ENCODE measurements at regions not wholly inside any gene's neighbourhood (a gene's known extent, or its start where the extent isn't known, plus 50 kb on each side); places are given as distances from the start of the nearest gene placed in this dataset.

- Histone ChIP-seq H3K27ac (ENCODE audit: insufficient read depth in 1 of 2, low read depth in 1 of 2, low read length in 2 of 2, poor library complexity in 1 of 2, severe bottlenecking in 2 of 2) (no peak overlapping the region), H3K4me3 (ENCODE audit: control insufficient read depth in 1 of 7, extremely low read depth in 1 of 7, insufficient read depth in 4 of 7, low read depth in 2 of 7, low read length in 6 of 7) (no peak overlapping the region), H3K27me3 (replicated peaks in 2 of 5; ENCODE audit: control insufficient read depth in 4 of 5, insufficient read depth in 5 of 5, low read length in 4 of 5) (no peaks in the 10 kb centered on the region), H3K9me3 (ENCODE audit: control extremely low read depth in 1 of 5, control insufficient read depth in 4 of 5, insufficient read depth in 2 of 5, low read depth in 1 of 5, low read length in 4 of 5) (no peaks in the 10 kb centered on the region), H3K36me3 (ENCODE audit: control insufficient read depth in 4 of 4, insufficient read depth in 4 of 4, low read length in 3 of 4) (no peaks in the 10 kb centered on the region), H3K4me1 (ENCODE audit: control extremely low read depth in 1 of 4, control insufficient read depth in 4 of 4, insufficient read depth in 4 of 4, low read length in 3 of 4) (no peaks in the 10 kb centered on the region)
- DNase-seq, result no peak
- ChIA-PET POLR2A (no interaction called here), CTCF (no interaction called here)
Measured at GRCh38 chr9:28779243-28779642, 1206.0 kb upstream of the C9orf72 start.

- CTCF ChIA-PET, result no interaction called here
- no peaks in the 10 kb centered on the region for H3K36me3 ChIP-seq (ENCODE audit: control insufficient read depth in 4 of 4, insufficient read depth in 4 of 4, low read length in 3 of 4)
- no peaks in the 10 kb centered on the region for H3K4me1 ChIP-seq (ENCODE audit: control extremely low read depth in 1 of 4, control insufficient read depth in 4 of 4, insufficient read depth in 4 of 4, low read length in 3 of 4)
- H3K27me3 ChIP-seq (replicated peaks in 2 of 5; ENCODE audit: control insufficient read depth in 4 of 5, insufficient read depth in 5 of 5, low read length in 4 of 5), result no peaks in the 10 kb centered on the region
- H3K27ac ChIP-seq (ENCODE audit: insufficient read depth in 1 of 2, low read depth in 1 of 2, low read length in 2 of 2, poor library complexity in 1 of 2, severe bottlenecking in 2 of 2), result no peak overlapping the region
- no peak overlapping the region for H3K4me3 ChIP-seq (ENCODE audit: control insufficient read depth in 1 of 7, extremely low read depth in 1 of 7, insufficient read depth in 4 of 7, low read depth in 2 of 7, low read length in 6 of 7)
- DNase-seq, result no peak
- POLR2A ChIA-PET, result no interaction called here
- no peaks in the 10 kb centered on the region for H3K9me3 ChIP-seq (ENCODE audit: control extremely low read depth in 1 of 5, control insufficient read depth in 4 of 5, insufficient read depth in 2 of 5, low read depth in 1 of 5, low read length in 4 of 5)
Measured at GRCh38 chr9:28781481-28781880, 1208.2 kb upstream of the C9orf72 start.

GRCh38 chr9:28782630-28783029, 1209.3 kb upstream of the C9orf72 start:
- H3K4me1 ChIP-seq (ENCODE audit: control extremely low read depth in 1 of 4, control insufficient read depth in 4 of 4, insufficient read depth in 4 of 4, low read length in 3 of 4), result no peaks in the 10 kb centered on the region
- POLR2A ChIA-PET, result no interaction called here
- CTCF ChIA-PET, result no interaction called here
- H3K27me3 ChIP-seq (replicated peaks in 2 of 5; ENCODE audit: control insufficient read depth in 4 of 5, insufficient read depth in 5 of 5, low read length in 4 of 5), result no peaks in the 10 kb centered on the region
- DNase-seq, result no peak
- no peaks in the 10 kb centered on the region for H3K9me3 ChIP-seq (ENCODE audit: control extremely low read depth in 1 of 5, control insufficient read depth in 4 of 5, insufficient read depth in 2 of 5, low read depth in 1 of 5, low read length in 4 of 5)
- H3K4me3 ChIP-seq (ENCODE audit: control insufficient read depth in 1 of 7, extremely low read depth in 1 of 7, insufficient read depth in 4 of 7, low read depth in 2 of 7, low read length in 6 of 7), result no peak overlapping the region
- H3K36me3 ChIP-seq (ENCODE audit: control insufficient read depth in 4 of 4, insufficient read depth in 4 of 4, low read length in 3 of 4), result no peaks in the 10 kb centered on the region
- H3K27ac ChIP-seq (ENCODE audit: insufficient read depth in 1 of 2, low read depth in 1 of 2, low read length in 2 of 2, poor library complexity in 1 of 2, severe bottlenecking in 2 of 2), result no peak overlapping the region
- no CpG with 5 or more reads among the region's 1 CpG for WGBS (ENCODE audit: insufficient coverage)

GRCh38 chr9:28792716-28793115, 1219.4 kb upstream of the C9orf72 start:
- no peak for DNase-seq
- no peaks in the 10 kb centered on the region for H3K4me1 ChIP-seq (ENCODE audit: control extremely low read depth in 1 of 4, control insufficient read depth in 4 of 4, insufficient read depth in 4 of 4, low read length in 3 of 4)
- H3K36me3 ChIP-seq (ENCODE audit: control insufficient read depth in 4 of 4, insufficient read depth in 4 of 4, low read length in 3 of 4), result no peaks in the 10 kb centered on the region
- no peaks in the 10 kb centered on the region for H3K27me3 ChIP-seq (replicated peaks in 2 of 5; ENCODE audit: control insufficient read depth in 4 of 5, insufficient read depth in 5 of 5, low read length in 4 of 5)
- peaks cover 0 to 1% (median 0%) of the 10 kb centered on the region in 5 experiments for H3K9me3 ChIP-seq (ENCODE audit: control extremely low read depth in 1 of 5, control insufficient read depth in 4 of 5, insufficient read depth in 2 of 5, low read depth in 1 of 5, low read length in 4 of 5)
- POLR2A ChIA-PET, result no interaction called here
- CTCF ChIA-PET, result interaction anchor here (1.2 kb wide), 1 partner anchor 18 kb away, joined by 3 read pairs; no protein-coding TSS in a partner anchor
- no peak overlapping the region for H3K27ac ChIP-seq (ENCODE audit: insufficient read depth in 1 of 2, low read depth in 1 of 2, low read length in 2 of 2, poor library complexity in 1 of 2, severe bottlenecking in 2 of 2)
- H3K4me3 ChIP-seq (ENCODE audit: control insufficient read depth in 1 of 7, extremely low read depth in 1 of 7, insufficient read depth in 4 of 7, low read depth in 2 of 7, low read length in 6 of 7), result no peak overlapping the region

- no peaks in the 10 kb centered on the region for H3K4me1 ChIP-seq (ENCODE audit: control extremely low read depth in 1 of 4, control insufficient read depth in 4 of 4, insufficient read depth in 4 of 4, low read length in 3 of 4)
- no peaks in the 10 kb centered on the region for H3K9me3 ChIP-seq (ENCODE audit: control extremely low read depth in 1 of 5, control insufficient read depth in 4 of 5, insufficient read depth in 2 of 5, low read depth in 1 of 5, low read length in 4 of 5)
- no peaks in the 10 kb centered on the region for H3K36me3 ChIP-seq (ENCODE audit: control insufficient read depth in 4 of 4, insufficient read depth in 4 of 4, low read length in 3 of 4)
- DNase-seq, result no peak
- no peaks in the 10 kb centered on the region for H3K27me3 ChIP-seq (replicated peaks in 2 of 5; ENCODE audit: control insufficient read depth in 4 of 5, insufficient read depth in 5 of 5, low read length in 4 of 5)
- H3K27ac ChIP-seq (ENCODE audit: insufficient read depth in 1 of 2, low read depth in 1 of 2, low read length in 2 of 2, poor library complexity in 1 of 2, severe bottlenecking in 2 of 2), result no peak overlapping the region
- ChIA-PET POLR2A (no interaction called here), CTCF (no interaction called here)
- H3K4me3 ChIP-seq (ENCODE audit: control insufficient read depth in 1 of 7, extremely low read depth in 1 of 7, insufficient read depth in 4 of 7, low read depth in 2 of 7, low read length in 6 of 7), result no peak overlapping the region
- WGBS (ENCODE audit: insufficient coverage), result 100% methylated on average over 1 of the region's 3 CpGs
Measured at GRCh38 chr9:28799876-28800275, 1226.6 kb upstream of the C9orf72 start.

- WGBS (ENCODE audit: insufficient coverage), result no CpG with 5 or more reads among the region's 1 CpG
- Histone ChIP-seq H3K4me1 (ENCODE audit: control extremely low read depth in 1 of 4, control insufficient read depth in 4 of 4, insufficient read depth in 4 of 4, low read length in 3 of 4) (no peaks in the 10 kb centered on the region), H3K27me3 (replicated peaks in 2 of 5; ENCODE audit: control insufficient read depth in 4 of 5, insufficient read depth in 5 of 5, low read length in 4 of 5) (no peaks in the 10 kb centered on the region), H3K27ac (ENCODE audit: insufficient read depth in 1 of 2, low read depth in 1 of 2, low read length in 2 of 2, poor library complexity in 1 of 2, severe bottlenecking in 2 of 2) (no peak overlapping the region), H3K36me3 (ENCODE audit: control insufficient read depth in 4 of 4, insufficient read depth in 4 of 4, low read length in 3 of 4) (no peaks in the 10 kb centered on the region), H3K4me3 (ENCODE audit: control insufficient read depth in 1 of 7, extremely low read depth in 1 of 7, insufficient read depth in 4 of 7, low read depth in 2 of 7, low read length in 6 of 7) (no peak overlapping the region), H3K9me3 (ENCODE audit: control extremely low read depth in 1 of 5, control insufficient read depth in 4 of 5, insufficient read depth in 2 of 5, low read depth in 1 of 5, low read length in 4 of 5) (no peaks in the 10 kb centered on the region)
- no peak for DNase-seq
- ChIA-PET POLR2A (no interaction called here), CTCF (no interaction called here)
Measured at GRCh38 chr9:28801144-28801799, 1228.0 kb upstream of the C9orf72 start.

GRCh38 chr9:28805197-28805596, 1231.9 kb upstream of the C9orf72 start:
- WGBS (ENCODE audit: insufficient coverage), result no CpG with 5 or more reads among the region's 1 CpG
- ChIA-PET CTCF (no interaction called here), POLR2A (no interaction called here)
- no peak for DNase-seq
- Histone ChIP-seq H3K4me1 (ENCODE audit: control extremely low read depth in 1 of 4, control insufficient read depth in 4 of 4, insufficient read depth in 4 of 4, low read length in 3 of 4) (no peaks in the 10 kb centered on the region), H3K9me3 (ENCODE audit: control extremely low read depth in 1 of 5, control insufficient read depth in 4 of 5, insufficient read depth in 2 of 5, low read depth in 1 of 5, low read length in 4 of 5) (no peaks in the 10 kb centered on the region), H3K27ac (ENCODE audit: insufficient read depth in 1 of 2, low read depth in 1 of 2, low read length in 2 of 2, poor library complexity in 1 of 2, severe bottlenecking in 2 of 2) (no peak overlapping the region), H3K27me3 (replicated peaks in 2 of 5; ENCODE audit: control insufficient read depth in 4 of 5, insufficient read depth in 5 of 5, low read length in 4 of 5) (no peaks in the 10 kb centered on the region), H3K36me3 (ENCODE audit: control insufficient read depth in 4 of 4, insufficient read depth in 4 of 4, low read length in 3 of 4) (no peaks in the 10 kb centered on the region), H3K4me3 (ENCODE audit: control insufficient read depth in 1 of 7, extremely low read depth in 1 of 7, insufficient read depth in 4 of 7, low read depth in 2 of 7, low read length in 6 of 7) (no peak overlapping the region)
